PC-9 (cell line): ENCODE measurements at regions not wholly inside any gene's neighbourhood (a gene's known extent, or its start where the extent isn't known, plus 50 kb on each side); places are given as distances from the start of the nearest gene placed in this dataset.

Source experiments
- EZH2 ChIP-seq: fragments of 200-600 bp; sonication (generic); IDR thresholded peaks from 2 replicates; pipeline ENCODE4 v1.8.0; 2017; ENCODE audit warnings: antibody characterized with exemption, low read depth
- TF ChIP-seq, protein P1 (sequence below): fragments of 200-600 bp; sonication (generic); conservative IDR thresholded peaks from 2 replicates; pipeline ENCODE4 v1.6.1; 2017; ENCODE audit warnings: mixed run types, antibody characterized with exemption, mild to moderate bottlenecking, moderate library complexity

DNA sequence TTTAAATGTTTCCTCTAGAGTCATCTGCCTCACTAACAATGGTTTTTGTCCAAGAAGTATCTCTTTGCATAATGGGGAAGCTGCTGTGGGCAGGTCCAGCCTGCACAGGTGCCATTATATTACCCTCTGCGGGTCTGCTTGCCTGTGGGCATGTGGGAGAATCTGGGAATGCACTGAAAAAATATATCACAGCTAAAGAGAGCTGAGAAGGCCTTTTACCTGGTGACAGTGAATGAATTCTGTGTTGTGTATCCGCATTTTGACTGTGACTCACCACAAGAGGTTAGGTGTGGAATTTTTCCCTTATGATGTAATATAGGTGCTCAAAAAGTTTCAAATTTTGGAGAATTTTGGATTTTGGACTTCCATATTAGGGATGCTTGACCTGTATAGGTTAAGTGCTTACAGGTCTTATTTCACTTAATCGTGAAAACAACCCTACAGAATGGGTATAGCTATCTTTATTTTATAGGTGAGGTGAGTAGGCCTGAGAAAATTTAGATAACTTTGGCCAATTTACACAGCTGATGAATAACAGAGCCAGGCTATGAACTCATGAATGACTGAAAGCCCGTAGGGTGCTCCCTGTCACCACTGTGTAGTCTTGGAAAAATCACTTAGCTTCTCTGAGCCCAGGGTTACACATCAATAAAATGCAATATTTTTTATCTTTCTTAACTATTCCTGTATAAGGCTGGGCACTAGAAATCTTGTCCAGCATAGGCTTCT, 198.0 kb upstream of the EPHA5 start:
- TF ChIP-seq EZH2, result no peak
- TF ChIP-seq, protein P1, sequence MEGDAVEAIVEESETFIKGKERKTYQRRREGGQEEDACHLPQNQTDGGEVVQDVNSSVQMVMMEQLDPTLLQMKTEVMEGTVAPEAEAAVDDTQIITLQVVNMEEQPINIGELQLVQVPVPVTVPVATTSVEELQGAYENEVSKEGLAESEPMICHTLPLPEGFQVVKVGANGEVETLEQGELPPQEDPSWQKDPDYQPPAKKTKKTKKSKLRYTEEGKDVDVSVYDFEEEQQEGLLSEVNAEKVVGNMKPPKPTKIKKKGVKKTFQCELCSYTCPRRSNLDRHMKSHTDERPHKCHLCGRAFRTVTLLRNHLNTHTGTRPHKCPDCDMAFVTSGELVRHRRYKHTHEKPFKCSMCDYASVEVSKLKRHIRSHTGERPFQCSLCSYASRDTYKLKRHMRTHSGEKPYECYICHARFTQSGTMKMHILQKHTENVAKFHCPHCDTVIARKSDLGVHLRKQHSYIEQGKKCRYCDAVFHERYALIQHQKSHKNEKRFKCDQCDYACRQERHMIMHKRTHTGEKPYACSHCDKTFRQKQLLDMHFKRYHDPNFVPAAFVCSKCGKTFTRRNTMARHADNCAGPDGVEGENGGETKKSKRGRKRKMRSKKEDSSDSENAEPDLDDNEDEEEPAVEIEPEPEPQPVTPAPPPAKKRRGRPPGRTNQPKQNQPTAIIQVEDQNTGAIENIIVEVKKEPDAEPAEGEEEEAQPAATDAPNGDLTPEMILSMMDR, result no peak
